ENCODE measurements at regions not wholly inside any gene's neighbourhood (a gene's known extent, or its start where the extent isn't known, plus 50 kb on each side); places are given as distances from the start of the nearest gene placed in this dataset.

DNA sequence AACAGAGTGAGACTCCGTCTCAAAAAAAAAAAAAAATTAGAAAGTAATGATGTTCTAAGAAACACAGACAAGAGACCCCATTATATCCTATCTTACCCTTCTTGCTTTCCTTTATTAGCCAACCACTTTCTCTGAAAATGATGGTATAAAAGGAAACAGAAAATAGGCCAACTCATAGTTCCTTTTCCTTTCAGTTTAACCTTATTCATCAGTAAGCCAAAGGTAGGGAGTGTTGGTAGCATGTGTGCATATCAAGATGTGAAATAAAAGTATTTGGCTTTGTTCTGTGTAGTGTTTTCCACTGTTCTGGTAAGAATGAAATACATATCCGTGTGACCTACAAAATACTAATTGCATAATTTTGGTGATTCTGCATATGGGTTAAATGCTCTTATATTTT, 266.6 kb downstream of the ZNF674 start:
- 0% methylated on average over 1 of the region's 2 CpGs for WGBS (ENCODE audit: insufficient coverage, low coverage, missing lambda C conversion rate)
- in situ Hi-C loops (cut with MboI): no loop called here
- FAIRE-seq: no peak

More for the DNA sequence above, 266.6 kb downstream of the ZNF674 start:
- DNase-seq (ENCODE audit: extremely low read depth in 1 of 4, low spot score in 3 of 4): no peak
- ATAC-seq: no peak
- intact Hi-C loops (cut with micrococcal nuclease): no loop called here
- Histone ChIP-seq H3K4me1 (replicated peaks in 1 of 2; ENCODE audit: control insufficient read depth in 2 of 2, insufficient read depth in 2 of 2, low read length in 2 of 2) (no peaks in the 10 kb centered on the region), H3K27me3 (ENCODE audit: control insufficient read depth in 2 of 2, insufficient read depth in 2 of 2, low read length in 2 of 2) (no peaks in the 10 kb centered on the region), H2AFZ (ENCODE audit: low read depth, low read length) (no peak overlapping the region), H3K36me3 (ENCODE audit: control insufficient read depth, insufficient read depth, low read length) (no peaks in the 10 kb centered on the region), H3K79me2 (ENCODE audit: control insufficient read depth, insufficient read depth, low read length) (no peaks in the 10 kb centered on the region), H3K27ac (ENCODE audit: extremely low read depth, low read depth, low read length) (no peak overlapping the region), H3K4me2 (ENCODE audit: insufficient read depth, low read length) (no peak overlapping the region), H3K4me3 (no peak overlapping the region), H3K9ac (ENCODE audit: insufficient read depth in 1 of 2, low read depth in 2 of 2, low read length in 2 of 2) (no peak overlapping the region), H3K9me3 (replicated peaks; ENCODE audit: control insufficient read depth, insufficient read depth, low read depth, low read length) (no peaks in the 10 kb centered on the region), H4K20me1 (replicated peaks; ENCODE audit: control insufficient read depth, insufficient read depth, low read length) (no peaks in the 10 kb centered on the region), H3K9me1 (ENCODE audit: control insufficient read depth, insufficient read depth, low read length) (no peaks in the 10 kb centered on the region)
- POLR2A ChIA-PET: no interaction called here
- TF ChIP-seq, protein P1, sequence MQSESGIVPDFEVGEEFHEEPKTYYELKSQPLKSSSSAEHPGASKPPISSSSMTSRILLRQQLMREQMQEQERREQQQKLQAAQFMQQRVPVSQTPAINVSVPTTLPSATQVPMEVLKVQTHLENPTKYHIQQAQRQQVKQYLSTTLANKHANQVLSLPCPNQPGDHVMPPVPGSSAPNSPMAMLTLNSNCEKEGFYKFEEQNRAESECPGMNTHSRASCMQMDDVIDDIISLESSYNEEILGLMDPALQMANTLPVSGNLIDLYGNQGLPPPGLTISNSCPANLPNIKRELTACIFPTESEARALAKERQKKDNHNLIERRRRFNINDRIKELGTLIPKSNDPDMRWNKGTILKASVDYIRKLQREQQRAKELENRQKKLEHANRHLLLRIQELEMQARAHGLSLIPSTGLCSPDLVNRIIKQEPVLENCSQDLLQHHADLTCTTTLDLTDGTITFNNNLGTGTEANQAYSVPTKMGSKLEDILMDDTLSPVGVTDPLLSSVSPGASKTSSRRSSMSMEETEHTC (IDR thresholded peaks at IDR 0.05): no peak
- TF ChIP-seq, protein P2, sequence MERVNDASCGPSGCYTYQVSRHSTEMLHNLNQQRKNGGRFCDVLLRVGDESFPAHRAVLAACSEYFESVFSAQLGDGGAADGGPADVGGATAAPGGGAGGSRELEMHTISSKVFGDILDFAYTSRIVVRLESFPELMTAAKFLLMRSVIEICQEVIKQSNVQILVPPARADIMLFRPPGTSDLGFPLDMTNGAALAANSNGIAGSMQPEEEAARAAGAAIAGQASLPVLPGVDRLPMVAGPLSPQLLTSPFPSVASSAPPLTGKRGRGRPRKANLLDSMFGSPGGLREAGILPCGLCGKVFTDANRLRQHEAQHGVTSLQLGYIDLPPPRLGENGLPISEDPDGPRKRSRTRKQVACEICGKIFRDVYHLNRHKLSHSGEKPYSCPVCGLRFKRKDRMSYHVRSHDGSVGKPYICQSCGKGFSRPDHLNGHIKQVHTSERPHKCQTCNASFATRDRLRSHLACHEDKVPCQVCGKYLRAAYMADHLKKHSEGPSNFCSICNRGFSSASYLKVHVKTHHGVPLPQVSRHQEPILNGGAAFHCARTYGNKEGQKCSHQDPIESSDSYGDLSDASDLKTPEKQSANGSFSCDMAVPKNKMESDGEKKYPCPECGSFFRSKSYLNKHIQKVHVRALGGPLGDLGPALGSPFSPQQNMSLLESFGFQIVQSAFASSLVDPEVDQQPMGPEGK (CRISPR knock-in tag; IDR thresholded peaks at IDR 0.05; ENCODE audit: borderline replicate concordance): no peak
- TF ChIP-seq ZNF644 (tag; IDR thresholded peaks at IDR 0.05; ENCODE audit: low read depth) (no peak), MYNN (IDR thresholded peaks at IDR 0.05) (no peak), MYNN (CRISPR knock-in tag; IDR thresholded peaks at IDR 0.05) (no peak)
- TF ChIP-seq, protein P3, sequence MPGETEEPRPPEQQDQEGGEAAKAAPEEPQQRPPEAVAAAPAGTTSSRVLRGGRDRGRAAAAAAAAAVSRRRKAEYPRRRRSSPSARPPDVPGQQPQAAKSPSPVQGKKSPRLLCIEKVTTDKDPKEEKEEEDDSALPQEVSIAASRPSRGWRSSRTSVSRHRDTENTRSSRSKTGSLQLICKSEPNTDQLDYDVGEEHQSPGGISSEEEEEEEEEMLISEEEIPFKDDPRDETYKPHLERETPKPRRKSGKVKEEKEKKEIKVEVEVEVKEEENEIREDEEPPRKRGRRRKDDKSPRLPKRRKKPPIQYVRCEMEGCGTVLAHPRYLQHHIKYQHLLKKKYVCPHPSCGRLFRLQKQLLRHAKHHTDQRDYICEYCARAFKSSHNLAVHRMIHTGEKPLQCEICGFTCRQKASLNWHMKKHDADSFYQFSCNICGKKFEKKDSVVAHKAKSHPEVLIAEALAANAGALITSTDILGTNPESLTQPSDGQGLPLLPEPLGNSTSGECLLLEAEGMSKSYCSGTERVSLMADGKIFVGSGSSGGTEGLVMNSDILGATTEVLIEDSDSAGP (CRISPR knock-in tag; IDR thresholded peaks at IDR 0.05): no peak
- CTCF ChIA-PET (ENCODE audit: low intra/inter-chr PET ratio): no interaction called here
- no TSS peak for BruUV-seq (replicated peaks)
